ENCODE measurements at regions not wholly inside any gene's neighbourhood (a gene's known extent, or its start where the extent isn't known, plus 50 kb on each side); places are given as distances from the start of the nearest gene placed in this dataset.
"Not testable (repeated sequence)": the region's sequence is repeated elsewhere in the genome, so short reads cannot be mapped to it uniquely, and the experiment has no call there.

DNA sequence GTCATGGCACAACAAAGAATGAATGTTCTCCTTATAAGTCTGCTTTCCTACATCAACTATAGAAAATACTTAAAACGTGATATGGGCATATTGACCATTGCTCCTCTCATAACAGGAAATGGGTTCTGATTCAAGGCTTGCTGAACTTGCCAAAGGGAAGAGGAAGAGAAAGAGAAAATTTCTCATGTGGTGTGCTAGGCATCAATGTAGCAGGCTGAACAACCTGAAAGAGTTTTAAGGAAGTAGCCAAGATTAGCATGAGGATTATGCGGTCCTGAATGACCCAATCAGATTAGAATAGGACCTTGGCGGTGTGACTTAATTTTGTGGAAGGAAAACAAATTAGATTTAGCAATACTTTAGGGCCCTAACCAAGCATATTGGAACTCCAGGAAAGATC is 617.7 kb upstream of the CDH11 start:
- POLR2A ChIA-PET, result no interaction called here
- TF ChIP-seq BHLHE40 (IDR thresholded peaks at IDR 0.05; ENCODE audit: borderline replicate concordance), result no peak
- TF ChIP-seq, protein P1, sequence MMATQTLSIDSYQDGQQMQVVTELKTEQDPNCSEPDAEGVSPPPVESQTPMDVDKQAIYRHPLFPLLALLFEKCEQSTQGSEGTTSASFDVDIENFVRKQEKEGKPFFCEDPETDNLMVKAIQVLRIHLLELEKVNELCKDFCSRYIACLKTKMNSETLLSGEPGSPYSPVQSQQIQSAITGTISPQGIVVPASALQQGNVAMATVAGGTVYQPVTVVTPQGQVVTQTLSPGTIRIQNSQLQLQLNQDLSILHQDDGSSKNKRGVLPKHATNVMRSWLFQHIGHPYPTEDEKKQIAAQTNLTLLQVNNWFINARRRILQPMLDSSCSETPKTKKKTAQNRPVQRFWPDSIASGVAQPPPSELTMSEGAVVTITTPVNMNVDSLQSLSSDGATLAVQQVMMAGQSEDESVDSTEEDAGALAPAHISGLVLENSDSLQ (IDR thresholded peaks at IDR 0.05), result no peak
- TF ChIP-seq FOXM1 (IDR thresholded peaks at IDR 0.05; ENCODE audit: borderline replicate concordance), result no peak
- no peak for TF ChIP-seq LEF1 (IDR thresholded peaks at IDR 0.05; ENCODE audit: borderline replicate concordance)
- no peak for TF ChIP-seq SP1 (IDR thresholded peaks at IDR 0.05)
- no peak for TF ChIP-seq FOXK2 (IDR thresholded peaks at IDR 0.05)
- TF ChIP-seq L3MBTL2 (conservative IDR thresholded peaks at IDR 0.05), result no peak
- TF ChIP-seq ARNT (IDR thresholded peaks at IDR 0.05), result no peak
- no peak for TF ChIP-seq ELF4 (IDR thresholded peaks at IDR 0.05)
- TF ChIP-seq ZNF384 (IDR thresholded peaks at IDR 0.05), result no peak
- TF ChIP-seq NFRKB (IDR thresholded peaks at IDR 0.05), result no peak
- no peak for TF ChIP-seq TARDBP (IDR thresholded peaks at IDR 0.05)
- TF ChIP-seq HDGF (IDR thresholded peaks at IDR 0.05; ENCODE audit: borderline replicate concordance), result no peak
- no peak for TF ChIP-seq CTBP1 (IDR thresholded peaks at IDR 0.05; ENCODE audit: borderline replicate concordance)
- TF ChIP-seq FOXA1 (IDR thresholded peaks at IDR 0.05), result no peak
- TF ChIP-seq SUZ12 (IDR thresholded peaks at IDR 0.05), result no peak
- DNase-seq (ENCODE audit: extremely low spot score), result no peak

DNA sequence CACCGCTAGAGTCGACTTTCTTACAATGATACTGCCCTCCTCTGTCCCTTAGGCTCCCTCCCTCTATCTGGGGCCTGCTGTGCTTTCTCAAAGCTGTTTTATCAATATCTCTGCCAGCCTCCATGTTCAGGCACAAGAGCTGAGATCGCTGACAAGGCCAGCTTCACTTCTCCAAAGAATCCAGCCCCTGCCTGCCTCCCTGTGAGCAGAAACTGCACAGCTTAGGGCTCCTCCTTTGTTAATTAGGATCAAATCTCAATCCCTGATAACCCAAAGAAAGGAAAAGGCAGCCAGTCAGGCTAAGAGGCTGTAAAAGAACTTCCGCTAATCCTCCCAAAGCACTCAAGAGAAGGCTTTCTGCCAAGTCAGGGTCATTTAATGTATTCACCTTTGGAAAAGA is 616.0 kb upstream of the CDH11 start:
- POLR2A ChIA-PET, result no interaction called here
- TF ChIP-seq SP1 (IDR thresholded peaks at IDR 0.05) (no peak), L3MBTL2 (conservative IDR thresholded peaks at IDR 0.05) (no peak), TARDBP (IDR thresholded peaks at IDR 0.05) (no peak), ELF4 (IDR thresholded peaks at IDR 0.05) (no peak), CTBP1 (IDR thresholded peaks at IDR 0.05; ENCODE audit: borderline replicate concordance) (no peak), LEF1 (IDR thresholded peaks at IDR 0.05; ENCODE audit: borderline replicate concordance) (no peak), ZNF384 (IDR thresholded peaks at IDR 0.05) (no peak)

More for the DNA sequence above, 617.7 kb upstream of the CDH11 start:
- CTCF ChIA-PET, result no interaction called here

DNA sequence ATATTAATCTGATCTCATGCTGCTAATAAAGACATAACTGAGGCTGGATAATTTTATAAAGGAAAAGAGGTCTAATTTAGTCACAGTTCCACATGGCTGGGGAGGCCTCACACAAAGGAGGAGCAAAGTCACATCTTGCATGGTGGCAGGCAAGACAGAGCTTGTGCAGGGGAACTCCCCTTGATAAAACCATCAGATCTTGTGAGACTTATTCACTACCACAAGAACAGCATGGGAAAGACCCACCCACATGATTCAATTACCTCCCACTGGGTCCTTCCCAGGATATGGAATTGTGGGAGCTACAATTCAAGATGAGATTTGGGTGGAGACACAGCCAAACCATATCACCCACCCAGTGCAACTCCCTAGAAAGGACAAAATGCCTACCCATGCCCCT is 613.8 kb upstream of the CDH11 start:
- DNase-seq (ENCODE audit: extremely low spot score); CTCF ChIA-PET; POLR2A ChIA-PET: not testable (repeated sequence)

More for the DNA sequence above, 616.0 kb upstream of the CDH11 start:
- CTCF ChIA-PET, result no interaction called here
- DNase-seq (ENCODE audit: extremely low spot score), result no peak

DNA sequence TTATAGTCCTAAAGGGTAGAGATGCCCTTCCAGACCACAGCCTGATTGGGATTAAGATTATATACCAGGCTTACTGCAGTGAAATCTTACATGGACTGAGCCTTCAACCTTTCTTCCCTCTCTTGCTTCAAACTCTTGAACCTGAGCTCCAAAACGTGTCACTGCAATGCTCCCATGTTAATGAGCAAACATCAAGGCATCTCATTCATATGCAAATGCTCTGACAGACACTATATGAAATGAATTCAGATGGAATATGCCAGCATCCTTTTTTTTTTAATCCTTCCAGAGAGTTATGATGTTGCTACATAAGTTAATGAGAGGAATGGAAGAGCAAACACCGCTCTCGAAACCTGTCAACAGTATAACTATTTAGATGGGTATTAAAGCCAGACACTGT is 611.9 kb upstream of the CDH11 start:
- ChIA-PET CTCF (no interaction called here), POLR2A (no interaction called here)
- TF ChIP-seq, protein P1 (IDR thresholded peaks at IDR 0.05), result no peak
- TF ChIP-seq NFRKB (IDR thresholded peaks at IDR 0.05) (no peak), ELF4 (IDR thresholded peaks at IDR 0.05) (no peak), FOXA1 (IDR thresholded peaks at IDR 0.05) (no peak), BHLHE40 (IDR thresholded peaks at IDR 0.05; ENCODE audit: borderline replicate concordance) (no peak), ARNT (IDR thresholded peaks at IDR 0.05) (no peak), FOXM1 (IDR thresholded peaks at IDR 0.05; ENCODE audit: borderline replicate concordance) (no peak), FOXK2 (IDR thresholded peaks at IDR 0.05) (no peak), LEF1 (IDR thresholded peaks at IDR 0.05; ENCODE audit: borderline replicate concordance) (no peak), HDGF (IDR thresholded peaks at IDR 0.05; ENCODE audit: borderline replicate concordance) (no peak)
- DNase-seq (ENCODE audit: extremely low spot score), result no peak

DNA sequence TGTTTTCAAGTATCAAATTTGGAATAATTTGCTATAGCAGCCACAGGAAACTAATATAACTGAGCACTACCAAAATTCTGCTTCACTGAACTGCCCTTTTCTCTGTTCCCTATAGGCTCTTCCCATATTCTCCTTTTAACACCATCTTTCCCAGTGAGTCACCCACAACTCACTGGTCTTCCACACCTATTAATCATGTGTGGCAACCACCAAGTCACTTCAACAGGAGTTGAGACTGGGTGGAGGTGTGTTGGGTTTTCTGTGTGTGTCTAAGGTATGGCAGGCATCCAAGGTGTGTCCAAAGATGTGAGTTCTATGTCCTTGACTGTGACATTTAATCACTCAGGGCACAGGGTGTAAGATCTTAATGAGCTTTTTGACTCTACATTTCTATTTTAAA is 610.0 kb upstream of the CDH11 start:
- CTCF ChIA-PET, result no interaction called here
- no peak for DNase-seq (ENCODE audit: extremely low spot score)
- TF ChIP-seq L3MBTL2 (conservative IDR thresholded peaks at IDR 0.05) (no peak), FOXK2 (IDR thresholded peaks at IDR 0.05) (no peak), SUZ12 (IDR thresholded peaks at IDR 0.05) (no peak)
- POLR2A ChIA-PET, result no interaction called here

DNA sequence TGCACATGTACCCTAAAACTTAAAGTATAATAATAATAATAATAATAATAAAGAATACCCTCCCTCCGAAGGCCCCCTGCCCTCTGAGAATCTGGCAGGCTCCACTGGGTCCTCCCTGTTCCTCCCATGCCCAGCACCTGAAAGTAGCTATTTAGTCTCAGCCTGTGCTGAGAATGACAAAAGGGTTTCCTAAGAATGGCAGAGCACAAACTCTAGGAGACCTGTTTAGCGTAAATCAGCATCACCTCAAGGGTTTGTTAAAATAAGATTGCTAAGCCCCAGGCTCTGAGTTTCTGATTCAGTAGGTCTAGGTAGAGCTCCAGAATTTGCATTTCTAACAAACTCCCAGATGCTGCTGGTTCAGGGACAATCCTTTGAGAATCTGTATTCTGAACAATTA is 606.8 kb upstream of the CDH11 start:
- DNase-seq (ENCODE audit: extremely low spot score), result no peak
- ChIA-PET CTCF (no interaction called here), POLR2A (no interaction called here)
- TF ChIP-seq SUZ12 (IDR thresholded peaks at IDR 0.05) (no peak), FOXA1 (IDR thresholded peaks at IDR 0.05) (no peak), LEF1 (IDR thresholded peaks at IDR 0.05; ENCODE audit: borderline replicate concordance) (no peak), ZNF384 (IDR thresholded peaks at IDR 0.05) (no peak), ARNT (IDR thresholded peaks at IDR 0.05) (no peak)

DNA sequence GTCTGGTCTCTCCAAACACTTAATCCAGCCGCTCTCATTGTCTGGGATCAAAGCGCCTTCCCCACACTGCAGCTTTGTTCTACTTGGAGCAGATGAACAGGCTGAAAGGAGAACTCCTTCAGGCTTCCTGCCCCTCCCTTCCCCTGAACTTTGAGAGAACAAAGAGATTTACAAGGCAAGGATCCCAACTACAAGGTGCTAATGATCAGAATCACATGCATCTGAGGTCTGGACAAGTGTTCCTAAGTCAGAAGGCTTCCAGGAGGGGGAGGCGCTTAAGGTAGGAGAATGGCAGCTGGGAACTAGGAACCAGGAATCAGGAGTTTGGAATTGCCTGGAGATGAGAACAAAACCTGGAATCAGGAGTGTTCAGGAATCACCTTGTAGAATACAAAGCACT is 606.3 kb upstream of the CDH11 start:
- DNase-seq (ENCODE audit: extremely low spot score), result no peak
- TF ChIP-seq SUZ12 (IDR thresholded peaks at IDR 0.05), result no peak
- TF ChIP-seq TARDBP (IDR thresholded peaks at IDR 0.05), result no peak
- no peak for TF ChIP-seq FOXM1 (IDR thresholded peaks at IDR 0.05; ENCODE audit: borderline replicate concordance)
- no peak for TF ChIP-seq ZNF384 (IDR thresholded peaks at IDR 0.05)
- no peak for TF ChIP-seq LEF1 (IDR thresholded peaks at IDR 0.05; ENCODE audit: borderline replicate concordance)
- no peak for TF ChIP-seq FOXA1 (IDR thresholded peaks at IDR 0.05)
- TF ChIP-seq HDGF (IDR thresholded peaks at IDR 0.05; ENCODE audit: borderline replicate concordance), result no peak
- no peak for TF ChIP-seq BHLHE40 (IDR thresholded peaks at IDR 0.05; ENCODE audit: borderline replicate concordance)
- no peak for TF ChIP-seq ELF4 (IDR thresholded peaks at IDR 0.05)
- ChIA-PET POLR2A (no interaction called here), CTCF (no interaction called here)

DNA sequence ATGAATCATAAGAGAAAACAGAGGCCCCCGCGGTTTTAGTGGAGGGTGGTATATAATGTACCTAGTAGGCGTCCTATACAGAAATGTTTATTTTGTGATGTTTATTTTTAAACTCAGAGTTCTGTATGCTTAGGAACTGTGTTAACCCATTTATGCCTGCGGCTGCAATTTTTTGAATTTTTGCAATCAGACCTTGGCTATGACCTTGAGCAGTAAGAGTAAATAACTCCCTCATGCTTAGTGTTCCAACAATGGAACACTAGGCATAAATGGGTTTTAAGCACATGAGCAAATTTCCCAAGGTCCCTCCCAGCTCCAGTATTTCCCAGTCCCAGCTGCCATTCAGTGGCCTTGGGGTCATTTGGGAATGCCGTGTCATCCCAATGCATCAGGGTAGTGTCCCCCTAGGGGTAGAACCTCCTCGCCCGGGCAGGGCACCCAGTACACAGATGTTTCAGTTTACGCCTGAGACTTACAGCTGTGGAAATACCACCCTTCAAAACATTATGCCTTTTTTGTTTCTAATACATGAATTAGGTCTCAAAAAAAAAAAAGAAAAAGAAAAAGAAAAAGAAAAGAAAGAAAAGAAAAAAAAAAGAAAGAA is 605.8 kb upstream of the CDH11 start:
- ChIA-PET CTCF (no interaction called here), POLR2A (no interaction called here)
- TF ChIP-seq ELF4 (IDR thresholded peaks at IDR 0.05), result no peak
- TF ChIP-seq TARDBP (IDR thresholded peaks at IDR 0.05), result no peak
- no peak for TF ChIP-seq ZNF384 (IDR thresholded peaks at IDR 0.05)
- TF ChIP-seq NFRKB (IDR thresholded peaks at IDR 0.05), result no peak
- DNase-seq (ENCODE audit: extremely low spot score), result no peak

Measured in HEK293T (cell line).